ENCODE measurements at regions not wholly inside any gene's neighbourhood (a gene's known extent, or its start where the extent isn't known, plus 50 kb on each side); places are given as distances from the start of the nearest gene placed in this dataset.

GRCh38 chr15:97567411-97567810 is 393.1 kb upstream of the ARRDC4 start:
- WGBS, 2 experiments (ENCODE audit: extremely low coverage in 2 of 2, insufficient read length in 1 of 2): no CpG with 5 or more reads among the region's 1 CpG
- no peak overlapping the region for H2BK5ac ChIP-seq (ENCODE audit: low read depth, low read length, poor library complexity, severe bottlenecking)
- dilution Hi-C loops (cut with HindIII; ENCODE audit: low sequenced_read_pairs, unreplicated experiment): no loop called here
- no peak for ATAC-seq (ENCODE audit: low read depth)
- H3K4ac ChIP-seq (ENCODE audit: low read depth, low read length): no peak overlapping the region
- H3K18ac ChIP-seq (ENCODE audit: low read depth, low read length): no peak overlapping the region
- TF ChIP-seq RAD21 (IDR thresholded peaks at IDR 0.05; ENCODE audit: low read length) (no peak), CHD1 (IDR thresholded peaks at IDR 0.05; ENCODE audit: low read depth, low read length) (no peak), MXI1 (IDR thresholded peaks at IDR 0.05; ENCODE audit: borderline replicate concordance, low read depth, low read length) (no peak), FOS (IDR thresholded peaks at IDR 0.05; ENCODE audit: low read depth, low read length) (no peak), POLR2A (IDR thresholded peaks at IDR 0.05; ENCODE audit: low read depth, low read length) (no peak), SMC3 (IDR thresholded peaks at IDR 0.05; ENCODE audit: low read depth, low read length) (no peak), RCOR1 (IDR thresholded peaks at IDR 0.05; ENCODE audit: insufficient replicate concordance, low read length) (no peak), ELK1 (IDR thresholded peaks at IDR 0.05; ENCODE audit: borderline replicate concordance, low read depth, low read length) (no peak), BHLHE40 (IDR thresholded peaks at IDR 0.05; ENCODE audit: low read depth, low read length) (no peak), NFE2L2 (IDR thresholded peaks at IDR 0.05; ENCODE audit: low read depth, low read length) (no peak), RFX5 (IDR thresholded peaks at IDR 0.05; ENCODE audit: low read depth, low read length) (no peak), MAFK (IDR thresholded peaks at IDR 0.05; ENCODE audit: low read depth, low read length) (no peak), MAZ (IDR thresholded peaks at IDR 0.05; ENCODE audit: borderline replicate concordance, low read depth, low read length) (no peak), CEBPB (IDR thresholded peaks at IDR 0.05; ENCODE audit: low read depth, low read length) (no peak), USF2 (IDR thresholded peaks at IDR 0.05; ENCODE audit: low read depth, low read length) (no peak), CTCF (conservative IDR thresholded peaks at IDR 0.05; ENCODE audit: low read depth, low read length) (no peak)
- H4K5ac ChIP-seq (ENCODE audit: low read depth, low read length): no peak overlapping the region
- no peak overlapping the region for H2BK15ac ChIP-seq (ENCODE audit: low read depth, low read length)
- H3K14ac ChIP-seq (replicated peaks; ENCODE audit: low read depth, low read length): no peak overlapping the region
- H4K91ac ChIP-seq (ENCODE audit: insufficient read depth, low read depth, low read length): no peak overlapping the region
- H3K4me2 ChIP-seq (ENCODE audit: low read depth, low read length): no peak overlapping the region
- H3K36me3 ChIP-seq (ENCODE audit: control insufficient read depth, insufficient read depth, low read length): no peaks in the 10 kb centered on the region
- H3K27me3 ChIP-seq (ENCODE audit: control insufficient read depth, insufficient read depth, low read length): no peaks in the 10 kb centered on the region
- no TSS peak for BruUV-seq (replicated peaks)
- intact Hi-C loops (cut with micrococcal nuclease): no loop called here
- H3K4me1 ChIP-seq (ENCODE audit: control insufficient read depth, insufficient read depth, low read length): no peaks in the 10 kb centered on the region
- no peak overlapping the region for H2AK5ac ChIP-seq (ENCODE audit: low read depth, low read length)
- H2BK20ac ChIP-seq (ENCODE audit: low read depth, low read length): no peak overlapping the region
- no peak overlapping the region for H2BK120ac ChIP-seq (ENCODE audit: low read depth, low read length)
- no peak overlapping the region for H3K56ac ChIP-seq (ENCODE audit: extremely low read depth, insufficient read depth, low read length)
- no peak for DNase-seq
- no peak overlapping the region for H3K9ac ChIP-seq (ENCODE audit: low read depth, low read length)
- in situ Hi-C loops (cut with MboI; ENCODE audit: low sequenced_read_pairs): no loop called here
- H3K9me3 ChIP-seq (ENCODE audit: control insufficient read depth, insufficient read depth, low read length): peaks cover 5% of the 10 kb centered on the region
- no peak overlapping the region for H3K4me3 ChIP-seq (ENCODE audit: insufficient read depth, low read depth, low read length)
- CTCF ChIA-PET: no interaction called here
- POLR2A ChIA-PET (ENCODE audit: unreplicated experiment): no interaction called here
- H2AFZ ChIP-seq (replicated peaks; ENCODE audit: low read length, poor library complexity): no peak overlapping the region
- no peak overlapping the region for H2AK9ac ChIP-seq (replicated peaks; ENCODE audit: low read depth, low read length, poor library complexity)
- no peaks in the 10 kb centered on the region for H3K79me1 ChIP-seq (ENCODE audit: low read depth in 1 of 2, low read length in 2 of 2)
- H3K9me1 ChIP-seq (ENCODE audit: insufficient read depth, low read length): no peaks in the 10 kb centered on the region
- no peaks in the 10 kb centered on the region for H4K20me1 ChIP-seq (ENCODE audit: insufficient read depth, low read length)
- H3K27ac ChIP-seq (ENCODE audit: insufficient read depth, low read length): no peak overlapping the region
- H4K8ac ChIP-seq (ENCODE audit: low read depth in 2 of 2, low read length in 2 of 2): no peak overlapping the region
- no peak overlapping the region for H3K23ac ChIP-seq (ENCODE audit: low read depth, low read length)

Measured in IMR-90 (cell line).